SK-N-SH (cell line): ENCODE measurements at regions not wholly inside any gene's neighbourhood (a gene's known extent, or its start where the extent isn't known, plus 50 kb on each side); places are given as distances from the start of the nearest gene placed in this dataset.

Experiments used
- CTCF ChIA-PET: fragments of 300-600, 350-600 bp; formaldehyde crosslinking; extraction: SDS; loops from one replicate; lab custom pipeline; 2021; lab: Yijun Ruan, JAX
- POLR2A ChIA-PET: fragments of 350-600 bp; sonication (Branson Sonifier 250); formaldehyde crosslinking; extraction: SDS; loops from one replicate; lab custom pipeline; 2020; ENCODE audit warnings: antibody characterized with exemption, inconsistent platforms; lab: Yijun Ruan, JAX
- DNase-seq: peaks from one replicate; pipeline ENCODE4 v3.0.0; 2012
- H2AFZ ChIP-seq: fragments of 200-600 bp; sonication (generic); 2 replicates; pipeline ENCODE4 v1.8.1; 2016; ENCODE audit warnings: antibody characterized with exemption, mild to moderate bottlenecking, low read depth
- H3F3A ChIP-seq: fragments of 200-600 bp; sonication (generic); replicated peaks from 2 replicates; pipeline ENCODE3; 2016; ENCODE audit warnings: antibody characterized with exemption, mild to moderate bottlenecking; ENCODE audit not compliant: insufficient read depth
- H3K27ac ChIP-seq, 2 experiments: fragments of 200-500 bp in 1 of 2; fragments of 200-600 bp in 1 of 2; sonication (Bioruptor generic) in 1 of 2; sonication (generic), shearing (Covaris generic) in 1 of 2; 2 replicates each; pipeline versions ENCODE4 v1.5.1 to v1.6.1; 2014 to 2016; ENCODE audit warnings: low read depth in 2 of 2, inconsistent platforms in 1 of 2, low read length in 1 of 2, mild to moderate bottlenecking in 1 of 2, mixed read lengths in 1 of 2
- H3K27me3 ChIP-seq: fragments of 200-600 bp; sonication (generic), shearing (Covaris generic); 2 replicates; pipeline ENCODE4 v1.6.1; 2016; ENCODE audit warnings: mixed run types; ENCODE audit not compliant: insufficient read depth
- H3K36me3 ChIP-seq, 2 experiments: fragments of 200-500 bp in 1 of 2; fragments of 200-600 bp in 1 of 2; sonication (Bioruptor generic) in 1 of 2; sonication (generic) in 1 of 2; replicated peaks in 1 of 2; 2 replicates each; pipeline versions ENCODE3 to v1.5.1; 2014 to 2016; ENCODE audit warnings: low read length in 1 of 2, mild to moderate bottlenecking in 1 of 2; ENCODE audit not compliant: insufficient read depth in 2 of 2, control insufficient read depth in 1 of 2
- H3K4me1 ChIP-seq, 2 experiments: fragments of 200-500 bp in 1 of 2; fragments of 200-600 bp in 1 of 2; sonication (Bioruptor generic) in 1 of 2; sonication (generic), shearing (Covaris generic) in 1 of 2; 2 replicates each; pipeline versions ENCODE4 v1.5.1 to v1.6.1; 2014 to 2016; ENCODE audit warnings: low read depth in 1 of 2, low read length in 1 of 2, mixed run types in 1 of 2; ENCODE audit not compliant: insufficient read depth in 2 of 2, control insufficient read depth in 1 of 2
- H3K4me2 ChIP-seq: fragments of 200-600 bp; sonication (generic), shearing (Covaris generic); 2 replicates; pipeline ENCODE4 v1.6.1; 2017; ENCODE audit warnings: mixed run types
- H3K4me3 ChIP-seq, 2 experiments: fragments of 200-500 bp in 1 of 2; fragments of 200-600 bp in 1 of 2; sonication (Bioruptor generic) in 1 of 2; sonication (generic), shearing (Covaris generic) in 1 of 2; 2 replicates each; pipeline versions ENCODE4 v1.5.1 to v1.8.1; 2014 to 2016; ENCODE audit warnings: low read depth in 2 of 2, inconsistent platforms in 1 of 2, low read length in 1 of 2, mild to moderate bottlenecking in 1 of 2, mixed read lengths in 1 of 2, moderate library complexity in 1 of 2
- H3K79me2 ChIP-seq: fragments of 200-600 bp; sonication (generic); 2 replicates; pipeline ENCODE4 v1.8.1; 2017; ENCODE audit warnings: mild to moderate bottlenecking; ENCODE audit not compliant: insufficient read depth
- H3K9ac ChIP-seq: fragments of 200-600 bp; sonication (generic); 2 replicates; pipeline ENCODE4 v1.6.1; 2017; ENCODE audit warnings: mixed run types
- H3K9me2 ChIP-seq: fragments of 200-600 bp; sonication (generic); 2 replicates; pipeline ENCODE4 v1.6.1; 2017; ENCODE audit warnings: mixed run types
- H3K9me3 ChIP-seq: fragments of 200-600 bp; sonication (generic); 2 replicates; pipeline ENCODE4 v1.6.1; 2017; ENCODE audit warnings: mixed run types, mild to moderate bottlenecking, moderate library complexity
- H4K20me1 ChIP-seq: fragments of 200-600 bp; sonication (generic); 2 replicates; pipeline ENCODE4 v1.6.1; 2017; ENCODE audit warnings: mild to moderate bottlenecking, mixed run types; ENCODE audit not compliant: insufficient read depth
- CHD2 ChIP-seq: fragments of 150-350 bp; IDR thresholded peaks from 2 replicates; pipeline ENCODE4 v1.6.1; 2018; ENCODE audit warnings: low read length; ENCODE audit not compliant: partially characterized antibody
- CTCF ChIP-seq: fragments of 200-600 bp; sonication (generic); IDR thresholded peaks from 2 replicates; pipeline ENCODE4 v1.6.1; 2017; ENCODE audit warnings: antibody characterized with exemption, mild to moderate bottlenecking, moderate library complexity
- ELF1 ChIP-seq: IDR thresholded peaks from 2 replicates; pipeline ENCODE4 v1.4.0; 2012
- FOXJ3 ChIP-seq: sonication (generic); formaldehyde crosslinking; IDR thresholded peaks from 2 replicates; pipeline ENCODE4 v1.5.1; 2020; ENCODE audit warnings: mild to moderate bottlenecking, missing genetic modification reagents
- GABPA ChIP-seq: IDR thresholded peaks from 2 replicates; pipeline ENCODE4 v1.4.0; 2012; ENCODE audit warnings: low read depth, mild to moderate bottlenecking
- IRF3 ChIP-seq: fragments of 150-350 bp; IDR thresholded peaks from 2 replicates; pipeline ENCODE4 v1.6.1; 2016; ENCODE audit warnings: mild to moderate bottlenecking, low read depth, low read length
- MAX ChIP-seq: IDR thresholded peaks from 2 replicates; pipeline ENCODE4 v1.4.0; 2012; ENCODE audit warnings: low read depth
- NFIC ChIP-seq: IDR thresholded peaks from 2 replicates; pipeline ENCODE4 v1.4.0; 2012; ENCODE audit warnings: borderline replicate concordance
- NRF1 ChIP-seq: IDR thresholded peaks from 2 replicates; pipeline ENCODE4 v1.6.1; 2012; ENCODE audit warnings: low read depth, mild to moderate bottlenecking, low read length
- POLR2AphosphoS5 ChIP-seq: IDR thresholded peaks from 2 replicates; pipeline ENCODE4 v1.6.1; 2012; ENCODE audit warnings: low read depth, low read length
- REST ChIP-seq: IDR thresholded peaks from 2 replicates; pipeline ENCODE4 v1.6.1; 2012; ENCODE audit warnings: mild to moderate bottlenecking, low read depth, low read length, moderate library complexity
- RFX5 ChIP-seq: IDR thresholded peaks from 2 replicates; pipeline ENCODE4 v1.6.1; 2012; ENCODE audit warnings: mild to moderate bottlenecking, improper control_type of control experiment, low read length
- SMC3 ChIP-seq: IDR thresholded peaks from 2 replicates; pipeline ENCODE4 v1.6.1; 2012; ENCODE audit warnings: low read depth, low read length, improper control_type of control experiment
- TCF12 ChIP-seq: IDR thresholded peaks from 2 replicates; pipeline ENCODE4 v1.4.0; 2012
- USF2 ChIP-seq: fragments of 150-350 bp; IDR thresholded peaks from 2 replicates; pipeline ENCODE4 v1.6.1; 2017; ENCODE audit warnings: antibody characterized with exemption, low read length, low read depth, borderline replicate concordance
- WGBS: methylation state at CpG from one replicate; pipeline ENCODE4 v1.1.6; 2017; ENCODE audit warnings: low lambda C conversion rate; 5-methylcytosine and 5-hydroxymethylcytosine counted together

GRCh38 chr3:28066020-28066419, 175.4 kb upstream of the CMC1 start:
- TF ChIP-seq NRF1, result no peak
- no peak for TF ChIP-seq TCF12
- TF ChIP-seq IRF3, result no peak
- TF ChIP-seq SMC3, result no peak
- TF ChIP-seq CHD2, result no peak
- no peak for TF ChIP-seq USF2
- TF ChIP-seq RFX5, result no peak
- no peak for TF ChIP-seq POLR2AphosphoS5
- no peak for TF ChIP-seq NFIC
- no peak for TF ChIP-seq CTCF
- no peak for TF ChIP-seq ELF1
- TF ChIP-seq MAX, result no peak
- TF ChIP-seq REST, result no peak
- TF ChIP-seq FOXJ3 (CRISPR knock-in tag), result no peak
- no peak for TF ChIP-seq GABPA
- Histone ChIP-seq H3F3A (no peaks in the 10 kb centered on the region), H3K9me3 (no peaks in the 10 kb centered on the region), H3K4me3 (no peak overlapping the region), H3K27ac (no peak overlapping the region), H3K9ac (no peak overlapping the region), H3K4me1 (no peaks in the 10 kb centered on the region), H3K4me2 (no peak overlapping the region), H2AFZ (no peak overlapping the region), H4K20me1 (no peaks in the 10 kb centered on the region), H3K79me2 (no peaks in the 10 kb centered on the region), H3K36me3 (no peaks in the 10 kb centered on the region), H3K27me3 (no peaks in the 10 kb centered on the region), H3K9me2 (no peaks in the 10 kb centered on the region)
- WGBS, result 29% methylated on average over 5 of the region's 5 CpGs
- DNase-seq, result no peak
- ChIA-PET POLR2A (no interaction called here), CTCF (no interaction called here)
